Gastroesophageal sphincter (tissue), 3 donors: ENCODE measurements at regions not wholly inside any gene's neighbourhood (a gene's known extent, or its start where the extent isn't known, plus 50 kb on each side); places are given as distances from the start of the nearest gene placed in this dataset.

ENCODE experiments used
- CTCF ChIP-seq, 4 experiments: fragments of 200-600 bp in 2 of 4; fragments of 450-650 bp in 2 of 4; sonication (generic) in 1 of 4; IDR thresholded peaks; one replicate each; pipeline ENCODE4 v1.5.1; 2017 to 2019; ENCODE audit warnings: antibody characterized with exemption in 4 of 4, mild to moderate bottlenecking in 2 of 4, moderate library complexity in 2 of 4
- EP300 ChIP-seq: sonication (generic); formaldehyde crosslinking; IDR thresholded peaks from one replicate; pipeline ENCODE4 v1.6.1; 2017; ENCODE audit warnings: antibody characterized with exemption, mild to moderate bottlenecking
- POLR2A ChIP-seq, 2 donors: fragments of 450-650 bp; IDR thresholded peaks; one replicate each; pipeline ENCODE4 v1.6.1; 2017; ENCODE audit warnings: antibody characterized with exemption in 2 of 2, mild to moderate bottlenecking in 2 of 2, moderate library complexity in 1 of 2
- POLR2AphosphoS5 ChIP-seq: sonication (generic); formaldehyde crosslinking; IDR thresholded peaks from one replicate; pipeline ENCODE4 v1.6.1; 2017; ENCODE audit warnings: antibody characterized with exemption

- TF ChIP-seq CTCF (IDR thresholded peaks at IDR 0.05) (no peak), POLR2A (IDR thresholded peaks at IDR 0.05) (no peak), EP300 (no peak), POLR2AphosphoS5 (no peak)
Observed at GRCh38 chr6:113636357-113636824, 220.8 kb upstream of the MARCKS start.
